ENCODE measurements at regions not wholly inside any gene's neighbourhood (a gene's known extent, or its start where the extent isn't known, plus 50 kb on each side); places are given as distances from the start of the nearest gene placed in this dataset.

- no peak for TF ChIP-seq CTCF (IDR thresholded peaks at IDR 0.05; ENCODE audit: borderline replicate concordance, insufficient read depth, low read depth, low read length)
- H3K4me3 ChIP-seq (ENCODE audit: low read depth, low read length) = no peak overlapping the region
Measured at GRCh38 chr4:33187035-33187434, 2466.9 kb downstream of the PCDH7 start.

- no peak overlapping the region for H3K4me3 ChIP-seq (ENCODE audit: low read depth, low read length)
- no peak for TF ChIP-seq CTCF (IDR thresholded peaks at IDR 0.05; ENCODE audit: borderline replicate concordance, insufficient read depth, low read depth, low read length)
Measured at GRCh38 chr4:33188733-33189132, 2468.6 kb downstream of the PCDH7 start.

- H3K4me3 ChIP-seq (ENCODE audit: low read depth, low read length) = no peak overlapping the region
- TF ChIP-seq CTCF (IDR thresholded peaks at IDR 0.05; ENCODE audit: borderline replicate concordance, insufficient read depth, low read depth, low read length) = no peak
Measured at GRCh38 chr4:33189169-33189568, 2469.0 kb downstream of the PCDH7 start.

- no peak overlapping the region for H3K4me3 ChIP-seq (ENCODE audit: low read depth, low read length)
- TF ChIP-seq CTCF (IDR thresholded peaks at IDR 0.05; ENCODE audit: borderline replicate concordance, insufficient read depth, low read depth, low read length) = no peak
Measured at GRCh38 chr4:33193109-33193508, 2472.9 kb downstream of the PCDH7 start.

DNA sequence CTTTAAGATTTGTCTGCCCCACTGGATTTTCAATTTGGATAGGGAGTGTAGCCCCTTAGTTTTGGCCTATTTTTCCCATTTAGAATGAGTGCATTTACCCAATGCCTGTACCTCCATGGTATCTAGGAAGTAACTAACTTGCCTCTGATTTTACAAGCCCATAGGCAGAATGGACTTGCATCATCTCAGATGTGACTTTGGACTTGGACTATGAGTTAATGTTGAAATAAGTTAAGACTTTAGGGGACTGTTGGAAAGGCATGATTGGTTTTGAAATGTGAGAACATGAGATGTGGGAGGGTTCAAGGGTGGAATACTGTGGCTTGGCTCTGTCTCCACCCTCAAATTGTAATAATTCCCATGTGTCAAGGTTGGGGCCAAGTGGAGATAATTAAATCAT is 2480.2 kb downstream of the PCDH7 start:
- H3K4me3 ChIP-seq (ENCODE audit: low read depth, low read length) = no peak overlapping the region
- TF ChIP-seq CTCF (IDR thresholded peaks at IDR 0.05; ENCODE audit: borderline replicate concordance, insufficient read depth, low read depth, low read length) = no peak

GRCh38 chr4:33218238-33218637 is 2498.1 kb downstream of the PCDH7 start:
- no peak overlapping the region for H3K4me3 ChIP-seq (ENCODE audit: low read depth, low read length)
- no peak for TF ChIP-seq CTCF (IDR thresholded peaks at IDR 0.05; ENCODE audit: borderline replicate concordance, insufficient read depth, low read depth, low read length)

GRCh38 chr4:33226133-33226532 is 2506.0 kb downstream of the PCDH7 start:
- H3K4me3 ChIP-seq (ENCODE audit: low read depth, low read length) = no peak overlapping the region
- no peak for TF ChIP-seq CTCF (IDR thresholded peaks at IDR 0.05; ENCODE audit: borderline replicate concordance, insufficient read depth, low read depth, low read length)

All from GM12875 (cell line).